ENCODE measurements at regions not wholly inside any gene's neighbourhood (a gene's known extent, or its start where the extent isn't known, plus 50 kb on each side); places are given as distances from the start of the nearest gene placed in this dataset.
"Not testable (repeated sequence)": the region's sequence is repeated elsewhere in the genome, so short reads cannot be mapped to it uniquely, and the experiment has no call there.

- Histone ChIP-seq H3K9me3 (ENCODE audit: severe bottlenecking) (peaks cover 8% of the 10 kb centered on the region), H3K36me3 (no peaks in the 10 kb centered on the region), H3K4me3 (ENCODE audit: low read depth, low read length) (no peak overlapping the region), H3K27me3 (ENCODE audit: insufficient read depth, low read depth, severe bottlenecking) (peaks cover 11% of the 10 kb centered on the region), H3K27ac (no peak overlapping the region)
- DNase-seq, result no peak
- TF ChIP-seq, protein P1, sequence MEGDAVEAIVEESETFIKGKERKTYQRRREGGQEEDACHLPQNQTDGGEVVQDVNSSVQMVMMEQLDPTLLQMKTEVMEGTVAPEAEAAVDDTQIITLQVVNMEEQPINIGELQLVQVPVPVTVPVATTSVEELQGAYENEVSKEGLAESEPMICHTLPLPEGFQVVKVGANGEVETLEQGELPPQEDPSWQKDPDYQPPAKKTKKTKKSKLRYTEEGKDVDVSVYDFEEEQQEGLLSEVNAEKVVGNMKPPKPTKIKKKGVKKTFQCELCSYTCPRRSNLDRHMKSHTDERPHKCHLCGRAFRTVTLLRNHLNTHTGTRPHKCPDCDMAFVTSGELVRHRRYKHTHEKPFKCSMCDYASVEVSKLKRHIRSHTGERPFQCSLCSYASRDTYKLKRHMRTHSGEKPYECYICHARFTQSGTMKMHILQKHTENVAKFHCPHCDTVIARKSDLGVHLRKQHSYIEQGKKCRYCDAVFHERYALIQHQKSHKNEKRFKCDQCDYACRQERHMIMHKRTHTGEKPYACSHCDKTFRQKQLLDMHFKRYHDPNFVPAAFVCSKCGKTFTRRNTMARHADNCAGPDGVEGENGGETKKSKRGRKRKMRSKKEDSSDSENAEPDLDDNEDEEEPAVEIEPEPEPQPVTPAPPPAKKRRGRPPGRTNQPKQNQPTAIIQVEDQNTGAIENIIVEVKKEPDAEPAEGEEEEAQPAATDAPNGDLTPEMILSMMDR (IDR thresholded peaks at IDR 0.05; ENCODE audit: low read depth, low read length), result peak; percentile 14; the same call in 1 of the 2 replicates
Measured at GRCh38 chr14:105774001-105774400, 247.6 kb downstream of the TMEM121 start.

GRCh38 chr14:105774585-105775348, 248.4 kb downstream of the TMEM121 start:
- not testable (repeated sequence) for H3K9me3 ChIP-seq (ENCODE audit: severe bottlenecking)

GRCh38 chr14:105775349-105775923, 249.1 kb downstream of the TMEM121 start:
- not testable (repeated sequence) for H3K36me3 ChIP-seq; DNase-seq; H3K4me3 ChIP-seq (ENCODE audit: low read depth, low read length); H3K27ac ChIP-seq
- Histone ChIP-seq H3K9me3 (ENCODE audit: severe bottlenecking) (peaks cover 13% of the 10 kb centered on the region), H3K27me3 (ENCODE audit: insufficient read depth, low read depth, severe bottlenecking) (peaks cover 11% of the 10 kb centered on the region)

More at GRCh38 chr14:105774585-105775348, 248.4 kb downstream of the TMEM121 start:
- H3K27ac ChIP-seq; H3K36me3 ChIP-seq; H3K4me3 ChIP-seq (ENCODE audit: low read depth, low read length); DNase-seq: not testable (repeated sequence)
- H3K27me3 ChIP-seq (ENCODE audit: insufficient read depth, low read depth, severe bottlenecking), result peaks cover 11% of the 10 kb centered on the region

DNA sequence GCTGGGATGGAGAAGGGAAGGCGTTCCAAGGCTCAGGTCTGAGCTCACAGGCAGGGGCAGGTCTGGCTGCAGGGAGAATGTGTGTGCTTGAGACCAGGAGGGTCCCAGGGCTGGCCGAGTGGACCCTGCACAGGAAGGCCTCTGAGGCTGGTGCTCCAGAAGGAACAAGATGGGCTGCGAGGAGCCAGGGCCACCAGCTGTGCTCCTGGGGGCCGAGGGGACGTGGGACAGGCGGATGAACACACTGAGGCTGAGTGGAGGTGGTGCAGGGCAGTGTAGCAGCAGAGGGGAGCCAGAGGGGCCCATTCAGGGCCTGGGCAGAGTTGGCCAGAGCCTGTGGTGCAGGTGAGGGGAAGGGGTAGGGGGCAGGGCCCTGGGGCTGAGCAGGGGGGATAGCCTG, 249.7 kb downstream of the TMEM121 start:
- H3K36me3 ChIP-seq; H3K27ac ChIP-seq; DNase-seq; H3K4me3 ChIP-seq (ENCODE audit: low read depth, low read length): not testable (repeated sequence)
- Histone ChIP-seq H3K9me3 (ENCODE audit: severe bottlenecking) (peaks cover 19% of the 10 kb centered on the region), H3K27me3 (ENCODE audit: insufficient read depth, low read depth, severe bottlenecking) (peaks cover 11% of the 10 kb centered on the region)

- Histone ChIP-seq H3K36me3 (no peaks in the 10 kb centered on the region), H3K9me3 (ENCODE audit: severe bottlenecking) (peaks cover 19% of the 10 kb centered on the region), H3K27me3 (ENCODE audit: insufficient read depth, low read depth, severe bottlenecking) (peaks cover 15% of the 10 kb centered on the region), H3K27ac (no peak overlapping the region), H3K4me3 (ENCODE audit: low read depth, low read length) (no peak overlapping the region)
- TF ChIP-seq, protein P1 (IDR thresholded peaks at IDR 0.05; ENCODE audit: low read depth, low read length), result no peak
- no peak for DNase-seq
Measured at GRCh38 chr14:105776924-105777323, 250.5 kb downstream of the TMEM121 start.

- H3K36me3 ChIP-seq, result no peaks in the 10 kb centered on the region
- H3K27me3 ChIP-seq (ENCODE audit: insufficient read depth, low read depth, severe bottlenecking), result peaks cover 50% of the 10 kb centered on the region
- H3K27ac ChIP-seq, result no peak overlapping the region
- H3K4me3 ChIP-seq (ENCODE audit: low read depth, low read length), result no peak overlapping the region
- TF ChIP-seq, protein P1 (IDR thresholded peaks at IDR 0.05; ENCODE audit: low read depth, low read length), result no peak
- H3K9me3 ChIP-seq (ENCODE audit: severe bottlenecking), result peaks cover 13% of the 10 kb centered on the region
- no peak for DNase-seq
Measured at GRCh38 chr14:105783707-105784106, 257.3 kb downstream of the TMEM121 start.

DNA sequence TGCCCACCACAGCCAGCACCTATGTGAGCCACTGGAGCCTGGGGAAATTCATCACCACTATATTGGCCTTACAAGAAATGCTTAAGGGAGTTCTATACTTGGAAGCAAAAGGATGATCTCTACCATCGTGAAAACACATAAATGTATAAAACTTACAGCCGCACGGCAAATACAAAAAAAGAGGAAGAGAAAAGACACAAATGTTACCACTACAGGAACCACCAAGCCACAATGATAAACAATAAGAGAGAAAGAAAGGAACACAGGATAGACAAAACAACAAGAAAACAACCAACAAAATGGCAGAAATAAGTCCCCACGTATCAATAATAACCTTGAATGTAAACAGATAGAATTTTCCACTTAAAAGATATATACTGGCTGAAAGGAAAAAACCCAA, 267.5 kb downstream of the TMEM121 start:
- no peaks in the 10 kb centered on the region for H3K36me3 ChIP-seq
- H3K9me3 ChIP-seq (ENCODE audit: severe bottlenecking), result peaks cover 2% of the 10 kb centered on the region
- DNase-seq, result no peak
- TF ChIP-seq, protein P1 (IDR thresholded peaks at IDR 0.05; ENCODE audit: low read depth, low read length), result no peak
- peaks cover 50% of the 10 kb centered on the region for H3K27me3 ChIP-seq (ENCODE audit: insufficient read depth, low read depth, severe bottlenecking)
- H3K27ac ChIP-seq, result no peak overlapping the region
- no peak overlapping the region for H3K4me3 ChIP-seq (ENCODE audit: low read depth, low read length)
